22Rv1 (cell line): ENCODE measurements at regions not wholly inside any gene's neighbourhood (a gene's known extent, or its start where the extent isn't known, plus 50 kb on each side); places are given as distances from the start of the nearest gene placed in this dataset.

Source experiments
- CTCF ChIP-seq: fragments of 450-650 bp; IDR thresholded peaks from 2 replicates; pipeline ENCODE4 v1.5.1; 2017; ENCODE audit warnings: mild to moderate bottlenecking
- ZFX ChIP-seq: fragments of 450-650 bp; IDR thresholded peaks from 2 replicates; pipeline ENCODE4 v1.6.1; 2017; ENCODE audit warnings: antibody characterized with exemption, borderline replicate concordance

- TF ChIP-seq CTCF (no peak), ZFX (no peak)
These were observed 534.8 kb downstream of the BMP2 start for GRCh38 chr20:7302250-7302649.
